Lower lobe of right lung (tissue), 2 donors: ENCODE measurements at regions not wholly inside any gene's neighbourhood (a gene's known extent, or its start where the extent isn't known, plus 50 kb on each side); places are given as distances from the start of the nearest gene placed in this dataset.

Experiments
- ATAC-seq, 2 donors: fragments of 200-7000 bp; cut with Tn5 transposase; one replicate each; pipeline ENCODE4 v1.9.1; 2020 to 2022; ENCODE audit warnings: mild to moderate bottlenecking in 2 of 2, moderate library complexity in 2 of 2
- DNase-seq: peaks from one replicate; pipeline ENCODE4 v3.0.0-alpha.2; 2020
- H3K27ac ChIP-seq: fragments of 200-600 bp; one replicate; pipeline ENCODE4 v1.8.0; 2022
- H3K27me3 ChIP-seq: fragments of 200-600 bp; one replicate; pipeline ENCODE4 v1.8.0; 2022; ENCODE audit warnings: low read depth
- H3K36me3 ChIP-seq: fragments of 200-600 bp; one replicate; pipeline ENCODE4 v1.8.0; 2022; ENCODE audit warnings: mild to moderate bottlenecking
- H3K4me1 ChIP-seq: fragments of 200-600 bp; one replicate; pipeline ENCODE4 v1.8.0; 2022
- H3K4me3 ChIP-seq: fragments of 200-600 bp; one replicate; pipeline ENCODE4 v1.8.0; 2022; ENCODE audit warnings: mild to moderate bottlenecking
- H3K9me3 ChIP-seq: fragments of 200-600 bp; one replicate; pipeline ENCODE4 v1.8.0; 2022
- CTCF ChIP-seq: fragments of 200-600 bp; IDR thresholded peaks from one replicate; pipeline ENCODE4 v1.8.0; 2022; ENCODE audit warnings: antibody characterized with exemption, mild to moderate bottlenecking
- intact Hi-C: fragments of 100-400 bp; cut with DNase I; formaldehyde crosslinking; loops from one replicate; pipeline ENCODE4 v1.11.0; 2022
- donor health status: DM: no; HTN: yes; CAD: no; lungs with severe emphysema.

GRCh38 chr10:108078263-108078662, 913.8 kb upstream of the SORCS1 start:
- no peak for TF ChIP-seq CTCF
- no peak for DNase-seq
- intact Hi-C loops = no loop called here
- Histone ChIP-seq H3K9me3 (no peaks in the 10 kb centered on the region), H3K27ac (no peak overlapping the region), H3K4me3 (no peak overlapping the region), H3K27me3 (no peaks in the 10 kb centered on the region), H3K4me1 (no peaks in the 10 kb centered on the region), H3K36me3 (no peaks in the 10 kb centered on the region)
- ATAC-seq = no peak

GRCh38 chr10:108072466-108072865, 908.0 kb upstream of the SORCS1 start:
- DNase-seq = no peak
- Histone ChIP-seq H3K9me3 (no peaks in the 10 kb centered on the region), H3K36me3 (no peaks in the 10 kb centered on the region), H3K4me3 (no peak overlapping the region), H3K4me1 (no peaks in the 10 kb centered on the region), H3K27me3 (no peaks in the 10 kb centered on the region), H3K27ac (no peak overlapping the region)
- no peak for ATAC-seq
- no peak for TF ChIP-seq CTCF
- intact Hi-C loops = no loop called here

GRCh38 chr10:108070789-108071188, 906.3 kb upstream of the SORCS1 start:
- no peak for ATAC-seq
- Histone ChIP-seq H3K4me1 (no peaks in the 10 kb centered on the region), H3K4me3 (no peak overlapping the region), H3K9me3 (no peaks in the 10 kb centered on the region), H3K27ac (no peak overlapping the region), H3K27me3 (no peaks in the 10 kb centered on the region), H3K36me3 (no peaks in the 10 kb centered on the region)
- intact Hi-C loops = no loop called here
- TF ChIP-seq CTCF = no peak
- no peak for DNase-seq

- Histone ChIP-seq H3K4me3 (no peak overlapping the region), H3K36me3 (no peaks in the 10 kb centered on the region), H3K27ac (no peak overlapping the region), H3K27me3 (no peaks in the 10 kb centered on the region), H3K4me1 (no peaks in the 10 kb centered on the region), H3K9me3 (no peaks in the 10 kb centered on the region)
- DNase-seq (no peak), ATAC-seq (no peak)
- intact Hi-C loops = no loop called here
- no peak for TF ChIP-seq CTCF
These were observed 904.6 kb upstream of the SORCS1 start for GRCh38 chr10:108069096-108069495.

GRCh38 chr10:108064746-108065260, 900.3 kb upstream of the SORCS1 start:
- Histone ChIP-seq H3K9me3 (no peaks in the 10 kb centered on the region), H3K4me3 (no peak overlapping the region), H3K36me3 (no peaks in the 10 kb centered on the region), H3K27ac (no peak overlapping the region), H3K4me1 (no peaks in the 10 kb centered on the region), H3K27me3 (no peaks in the 10 kb centered on the region)
- ATAC-seq (no peak), DNase-seq (no peak)
- intact Hi-C loops = no loop called here
- TF ChIP-seq CTCF = no peak

- H3K27me3 ChIP-seq = no peaks in the 10 kb centered on the region
- ATAC-seq (no peak), DNase-seq (no peak)
- no peaks in the 10 kb centered on the region for H3K4me1 ChIP-seq
- H3K9me3 ChIP-seq = no peaks in the 10 kb centered on the region
- H3K27ac ChIP-seq = no peak overlapping the region
- TF ChIP-seq CTCF = no peak
- H3K36me3 ChIP-seq = no peaks in the 10 kb centered on the region
- intact Hi-C loops = no loop called here
- no peak overlapping the region for H3K4me3 ChIP-seq
These were observed 895.7 kb upstream of the SORCS1 start for GRCh38 chr10:108060246-108060645.
